IPS-20b (cell line): ENCODE measurements at regions not wholly inside any gene's neighbourhood (a gene's known extent, or its start where the extent isn't known, plus 50 kb on each side); places are given as distances from the start of the nearest gene placed in this dataset.

Experiments
- H3K27ac ChIP-seq: one replicate; pipeline ENCODE4 v1.5.1; 2013; ENCODE audit warnings: low read length
- H3K27me3 ChIP-seq: 2 replicates; pipeline ENCODE4 v1.6.1; 2013; ENCODE audit warnings: mild to moderate bottlenecking, low read length, inconsistent platforms; ENCODE audit not compliant: insufficient read depth
- H3K36me3 ChIP-seq: 2 replicates; pipeline ENCODE4 v1.6.1; 2013; ENCODE audit warnings: low read depth, mild to moderate bottlenecking, inconsistent platforms, low read length, moderate library complexity; ENCODE audit not compliant: insufficient read depth
- H3K4me1 ChIP-seq: 2 replicates; pipeline ENCODE4 v1.6.1; 2013; ENCODE audit warnings: mild to moderate bottlenecking, control low read depth, inconsistent platforms, low read length, moderate library complexity; ENCODE audit not compliant: insufficient read depth
- H3K4me3 ChIP-seq: 2 replicates; pipeline ENCODE4 v1.5.1; 2013; ENCODE audit warnings: mild to moderate bottlenecking, low read length, inconsistent platforms
- H3K9ac ChIP-seq: 2 replicates; pipeline ENCODE4 v1.6.1; 2013; ENCODE audit warnings: low read depth, mild to moderate bottlenecking, inconsistent platforms, low read length, moderate library complexity
- H3K9me3 ChIP-seq: 2 replicates; pipeline ENCODE4 v1.6.1; 2013; ENCODE audit warnings: mild to moderate bottlenecking, low read depth, low read length, inconsistent platforms; ENCODE audit not compliant: insufficient read depth

- H3K27ac ChIP-seq = no peak overlapping the region
Observed at GRCh38 chr10:44674536-44675386, 236.4 kb upstream of the TMEM72 start.

GRCh38 chr10:44675387-44675874 lies 235.7 kb upstream of the TMEM72 start:
- H3K9me3 ChIP-seq = no peaks in the 10 kb centered on the region
- no peak overlapping the region for H3K9ac ChIP-seq
- H3K27me3 ChIP-seq = no peaks in the 10 kb centered on the region
- no peak overlapping the region for H3K27ac ChIP-seq
- no peaks in the 10 kb centered on the region for H3K4me1 ChIP-seq
- no peaks in the 10 kb centered on the region for H3K36me3 ChIP-seq
- no peak overlapping the region for H3K4me3 ChIP-seq

More at GRCh38 chr10:44674536-44675386, 236.4 kb upstream of the TMEM72 start:
- no peaks in the 10 kb centered on the region for H3K27me3 ChIP-seq
- no peak overlapping the region for H3K4me3 ChIP-seq
- H3K9ac ChIP-seq = no peak overlapping the region
- H3K9me3 ChIP-seq = no peaks in the 10 kb centered on the region
- H3K4me1 ChIP-seq = no peaks in the 10 kb centered on the region
- H3K36me3 ChIP-seq = no peaks in the 10 kb centered on the region

- Histone ChIP-seq H3K4me1 (no peaks in the 10 kb centered on the region), H3K27me3 (no peaks in the 10 kb centered on the region), H3K9me3 (no peaks in the 10 kb centered on the region), H3K4me3 (no peak overlapping the region), H3K9ac (no peak overlapping the region), H3K27ac (no peak overlapping the region), H3K36me3 (no peaks in the 10 kb centered on the region)
Observed at GRCh38 chr10:44680764-44681163, 230.4 kb upstream of the TMEM72 start.

GRCh38 chr10:44682507-44682906 lies 228.6 kb upstream of the TMEM72 start:
- H3K9ac ChIP-seq = no peak overlapping the region
- no peaks in the 10 kb centered on the region for H3K27me3 ChIP-seq
- no peak overlapping the region for H3K4me3 ChIP-seq
- H3K9me3 ChIP-seq = no peaks in the 10 kb centered on the region
- H3K4me1 ChIP-seq = no peaks in the 10 kb centered on the region
- no peaks in the 10 kb centered on the region for H3K36me3 ChIP-seq
- H3K27ac ChIP-seq = no peak overlapping the region

GRCh38 chr10:44684661-44685060 lies 226.5 kb upstream of the TMEM72 start:
- Histone ChIP-seq H3K4me3 (no peak overlapping the region), H3K9ac (no peak overlapping the region), H3K9me3 (no peaks in the 10 kb centered on the region), H3K36me3 (no peaks in the 10 kb centered on the region), H3K27me3 (no peaks in the 10 kb centered on the region), H3K4me1 (no peaks in the 10 kb centered on the region), H3K27ac (no peak overlapping the region)

- Histone ChIP-seq H3K9ac (no peak overlapping the region), H3K36me3 (no peaks in the 10 kb centered on the region)
Observed at GRCh38 chr10:44685220-44685619, 225.9 kb upstream of the TMEM72 start.

GRCh38 chr10:44685747-44686146 lies 225.4 kb upstream of the TMEM72 start:
- Histone ChIP-seq H3K4me3 (no peak overlapping the region), H3K4me1 (no peaks in the 10 kb centered on the region), H3K36me3 (no peaks in the 10 kb centered on the region), H3K27ac (no peak overlapping the region), H3K27me3 (no peaks in the 10 kb centered on the region), H3K9me3 (no peaks in the 10 kb centered on the region), H3K9ac (no peak overlapping the region)

More at GRCh38 chr10:44685220-44685619, 225.9 kb upstream of the TMEM72 start:
- no peaks in the 10 kb centered on the region for H3K4me1 ChIP-seq
- H3K27me3 ChIP-seq = no peaks in the 10 kb centered on the region
- no peak overlapping the region for H3K4me3 ChIP-seq
- H3K27ac ChIP-seq = no peak overlapping the region
- no peaks in the 10 kb centered on the region for H3K9me3 ChIP-seq

GRCh38 chr10:44689368-44689767 lies 221.8 kb upstream of the TMEM72 start:
- Histone ChIP-seq H3K36me3 (no peaks in the 10 kb centered on the region), H3K9me3 (no peaks in the 10 kb centered on the region), H3K4me1 (no peaks in the 10 kb centered on the region), H3K27ac (no peak overlapping the region), H3K9ac (no peak overlapping the region), H3K4me3 (no peak overlapping the region), H3K27me3 (no peaks in the 10 kb centered on the region)

GRCh38 chr10:44696496-44696895 lies 214.6 kb upstream of the TMEM72 start:
- Histone ChIP-seq H3K36me3 (no peaks in the 10 kb centered on the region), H3K9ac (no peak overlapping the region), H3K9me3 (peaks cover under 1% of the 10 kb centered on the region; the same call in 1 of the 2 replicates), H3K4me3 (no peak overlapping the region), H3K27ac (no peak overlapping the region), H3K27me3 (no peaks in the 10 kb centered on the region), H3K4me1 (peaks cover 7% of the 10 kb centered on the region; the same call in 1 of the 2 replicates)

- Histone ChIP-seq H3K27me3 (no peaks in the 10 kb centered on the region), H3K4me3 (no peak overlapping the region), H3K4me1 (peaks cover 7% of the 10 kb centered on the region; the same call in 1 of the 2 replicates), H3K27ac (no peak overlapping the region), H3K36me3 (no peaks in the 10 kb centered on the region), H3K9ac (no peak overlapping the region), H3K9me3 (peaks cover 3% of the 10 kb centered on the region; the same call in 1 of the 2 replicates)
Observed at GRCh38 chr10:44697116-44697515, 214.0 kb upstream of the TMEM72 start.

GRCh38 chr10:44702531-44702930 lies 208.6 kb upstream of the TMEM72 start:
- no peaks in the 10 kb centered on the region for H3K4me1 ChIP-seq
- no peak overlapping the region for H3K27ac ChIP-seq
- H3K4me3 ChIP-seq = no peak overlapping the region
- no peaks in the 10 kb centered on the region for H3K27me3 ChIP-seq
- no peak overlapping the region for H3K9ac ChIP-seq
- peaks cover 9% of the 10 kb centered on the region for H3K9me3 ChIP-seq
- no peaks in the 10 kb centered on the region for H3K36me3 ChIP-seq
